Endothelial cell of umbilical vein (primary cell): ENCODE measurements at regions not wholly inside any gene's neighbourhood (a gene's known extent, or its start where the extent isn't known, plus 50 kb on each side); places are given as distances from the start of the nearest gene placed in this dataset.

Experiments used
- BruUV-seq: library from RNA; stranded (reverse); fragments of 400-500 nt; replicated peaks from 2 replicates; lab custom pipeline; 2021; lab: Mats Ljungman, UMichigan
- CTCF ChIA-PET: fragments of 300-600, 350-600 bp; sonication (Branson Sonifier 250); formaldehyde crosslinking; loops from one replicate; lab custom pipeline; 2021; ENCODE audit warnings: antibody characterized with exemption, inconsistent platforms; lab: Charles Lee
- POLR2A ChIA-PET: fragments of 300-600, 350-600 bp; sonication (Branson Sonifier 250); formaldehyde crosslinking; loops from one replicate; lab custom pipeline; 2021; ENCODE audit warnings: antibody characterized with exemption, inconsistent platforms; lab: Charles Lee
- DNase-seq: peaks from one replicate; pipeline ENCODE4 v3.0.0-alpha.2; 2011; ENCODE audit warnings: low read depth, low spot score
- FAIRE-seq: peaks from 2 replicates; lab custom pipeline; 2011; peaks lifted over from hg19 to GRCh38; lab: Jason Lieb, UNC
- H2AFZ ChIP-seq: 2 replicates; pipeline ENCODE4 v1.6.0; 2012; ENCODE audit warnings: low read depth, low read length, control low read depth, inconsistent platforms
- H3K27ac ChIP-seq: 2 replicates; pipeline ENCODE4 v1.5.1; 2011; ENCODE audit warnings: low read depth, mild to moderate bottlenecking, control low read depth, low read length, moderate library complexity; ENCODE audit not compliant: insufficient read depth
- H3K27me3 ChIP-seq, 2 experiments: 2 replicates each; pipeline versions ENCODE4 v1.6.0 to v1.6.1; 2011; ENCODE audit warnings: low read length in 2 of 2, mixed read lengths in 1 of 2; ENCODE audit not compliant: control insufficient read depth in 2 of 2, insufficient read depth in 2 of 2
- H3K36me3 ChIP-seq, 2 experiments: 2 replicates in 1 of 2; 3 replicates in 1 of 2; pipeline ENCODE4 v1.5.1; 2011; ENCODE audit warnings: low read length in 2 of 2, mild to moderate bottlenecking in 1 of 2, moderate library complexity in 1 of 2; ENCODE audit not compliant: control insufficient read depth in 2 of 2, insufficient read depth in 2 of 2; ENCODE audit errors: extremely low read depth in 1 of 2
- H3K4me1 ChIP-seq: 3 replicates; pipeline ENCODE4 v1.5.1; 2011; ENCODE audit warnings: mild to moderate bottlenecking, low read length; ENCODE audit not compliant: control insufficient read depth, insufficient read depth; ENCODE audit errors: extremely low read depth
- H3K4me2 ChIP-seq: 2 replicates; pipeline ENCODE4 v1.6.1; 2011; ENCODE audit warnings: low read length, control low read depth, mixed read lengths; ENCODE audit not compliant: insufficient read depth
- H3K4me3 ChIP-seq, 3 experiments: fragments of 200-600 bp in 1 of 3; sonication (generic), shearing (Covaris generic) in 1 of 3; replicated peaks in 1 of 3; 2 replicates each; pipeline ENCODE4 v1.5.1; 2011 to 2016; ENCODE audit warnings: control low read depth in 3 of 3, low read length in 3 of 3, mild to moderate bottlenecking in 2 of 3, inconsistent platforms in 1 of 3, low read depth in 1 of 3, moderate library complexity in 1 of 3; ENCODE audit not compliant: insufficient read depth in 1 of 3
- H3K79me2 ChIP-seq: 2 replicates; pipeline ENCODE4 v1.6.0; 2012; ENCODE audit warnings: low read length, inconsistent platforms; ENCODE audit not compliant: control insufficient read depth, insufficient read depth
- H3K9ac ChIP-seq: replicated peaks from 2 replicates; pipeline ENCODE3; 2011; ENCODE audit warnings: low read length, control low read depth; ENCODE audit not compliant: insufficient read depth; ENCODE audit errors: extremely low read depth
- H3K9me1 ChIP-seq: replicated peaks from 3 replicates; pipeline ENCODE4 v1.6.0; 2011; ENCODE audit warnings: mild to moderate bottlenecking, low read length; ENCODE audit not compliant: control insufficient read depth, insufficient read depth; ENCODE audit errors: extremely low read depth
- H3K9me3 ChIP-seq: replicated peaks from 2 replicates; pipeline ENCODE4 v1.5.1; 2012; ENCODE audit warnings: low read length, inconsistent platforms; ENCODE audit not compliant: control insufficient read depth, insufficient read depth
- H4K20me1 ChIP-seq: replicated peaks from 2 replicates; pipeline ENCODE3; 2011; ENCODE audit warnings: mild to moderate bottlenecking, low read length; ENCODE audit not compliant: control insufficient read depth, insufficient read depth; ENCODE audit errors: extremely low read depth
- EZH2 ChIP-seq: IDR thresholded peaks from 2 replicates; pipeline ENCODE4 v1.6.1; 2012; ENCODE audit warnings: borderline replicate concordance, low read depth, mild to moderate bottlenecking, moderate library complexity, low read length, inconsistent platforms; ENCODE audit not compliant: severe bottlenecking
- FOS ChIP-seq: IDR thresholded peaks from 2 replicates; pipeline ENCODE4 v1.6.1; 2011; ENCODE audit warnings: mild to moderate bottlenecking, low read length, moderate library complexity, borderline replicate concordance; ENCODE audit not compliant: insufficient read depth
- GATA2 ChIP-seq: IDR thresholded peaks from 2 replicates; pipeline ENCODE4 v1.7.0; 2011; ENCODE audit warnings: low read depth, mild to moderate bottlenecking, moderate library complexity, mixed read lengths, low read length; ENCODE audit not compliant: insufficient read length, insufficient read depth
- JUN ChIP-seq: IDR thresholded peaks from 2 replicates; pipeline ENCODE4 v1.6.1; 2011; ENCODE audit warnings: borderline replicate concordance, low read depth; ENCODE audit not compliant: insufficient read length, insufficient read depth
- MYC ChIP-seq: IDR thresholded peaks from one replicate; pipeline ENCODE4 v1.6.1; 2011; ENCODE audit warnings: mild to moderate bottlenecking, low read depth, low read length
- POLR2A ChIP-seq: IDR thresholded peaks from 2 replicates; pipeline ENCODE4 v1.6.1; 2012; ENCODE audit warnings: low read depth, mild to moderate bottlenecking, control low read depth, low read length
- POLR2AphosphoS5 ChIP-seq: IDR thresholded peaks from 2 replicates; pipeline ENCODE4 v1.6.1; 2012; ENCODE audit warnings: low read depth, mild to moderate bottlenecking, control low read depth, low read length, moderate library complexity; ENCODE audit not compliant: insufficient read depth
- dilution Hi-C: fragments of 300-500 bp; cut with MboI; formaldehyde crosslinking; loops from one replicate; pipeline ENCODE4 v1.15.0; 2019; ENCODE audit warnings: low sequenced_read_pairs; ENCODE audit not compliant: extremely low pct_ligation_motif_present
- intact Hi-C: fragments of 100-400 bp; cut with micrococcal nuclease; formaldehyde crosslinking; loops from one replicate; pipeline ENCODE4 v1.10.0; 2022
- TF ChIP-seq, protein P1 (sequence below), 2 donors: IDR thresholded peaks; 1 replicate in 1 of 2; 2 replicates in 1 of 2; pipeline ENCODE4 v1.5.1; 2011; ENCODE audit warnings: low read length in 2 of 2, mild to moderate bottlenecking in 2 of 2, moderate library complexity in 2 of 2, control low read depth in 1 of 2, inconsistent platforms in 1 of 2, low read depth in 1 of 2; ENCODE audit not compliant: insufficient read depth in 1 of 2; ENCODE audit errors: extremely low read depth in 1 of 2

GRCh38 chr3:46080969-46081345 is 53.7 kb upstream of the XCR1 start:
- dilution Hi-C loops (no loop called here), intact Hi-C loops (no loop called here)
- no TSS peak for BruUV-seq
- H3K79me2 ChIP-seq: no peaks in the 10 kb centered on the region
- no peak overlapping the region for H3K27ac ChIP-seq
- H3K27me3 ChIP-seq: peaks cover 9 to 17% of the 10 kb centered on the region in 2 experiments
- no peaks in the 10 kb centered on the region for H4K20me1 ChIP-seq
- H3K9me3 ChIP-seq: no peaks in the 10 kb centered on the region
- no peak overlapping the region for H2AFZ ChIP-seq
- TF ChIP-seq GATA2 (no peak), POLR2AphosphoS5 (no peak), EZH2 (no peak), JUN (no peak), MYC (no peak), FOS (no peak), POLR2A (no peak)
- TF ChIP-seq, protein P1, sequence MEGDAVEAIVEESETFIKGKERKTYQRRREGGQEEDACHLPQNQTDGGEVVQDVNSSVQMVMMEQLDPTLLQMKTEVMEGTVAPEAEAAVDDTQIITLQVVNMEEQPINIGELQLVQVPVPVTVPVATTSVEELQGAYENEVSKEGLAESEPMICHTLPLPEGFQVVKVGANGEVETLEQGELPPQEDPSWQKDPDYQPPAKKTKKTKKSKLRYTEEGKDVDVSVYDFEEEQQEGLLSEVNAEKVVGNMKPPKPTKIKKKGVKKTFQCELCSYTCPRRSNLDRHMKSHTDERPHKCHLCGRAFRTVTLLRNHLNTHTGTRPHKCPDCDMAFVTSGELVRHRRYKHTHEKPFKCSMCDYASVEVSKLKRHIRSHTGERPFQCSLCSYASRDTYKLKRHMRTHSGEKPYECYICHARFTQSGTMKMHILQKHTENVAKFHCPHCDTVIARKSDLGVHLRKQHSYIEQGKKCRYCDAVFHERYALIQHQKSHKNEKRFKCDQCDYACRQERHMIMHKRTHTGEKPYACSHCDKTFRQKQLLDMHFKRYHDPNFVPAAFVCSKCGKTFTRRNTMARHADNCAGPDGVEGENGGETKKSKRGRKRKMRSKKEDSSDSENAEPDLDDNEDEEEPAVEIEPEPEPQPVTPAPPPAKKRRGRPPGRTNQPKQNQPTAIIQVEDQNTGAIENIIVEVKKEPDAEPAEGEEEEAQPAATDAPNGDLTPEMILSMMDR (IDR thresholded peaks at IDR 0.05; ENCODE audit: extremely low read depth in 1 of 2, insufficient read depth in 1 of 2, low read depth in 1 of 2, low read length in 2 of 2): no peak
- ChIA-PET CTCF (interaction anchor here (2.0 to 7.0 kb wide), 4 partner anchors 115 to 346 kb away, joined by 6 to 212 read pairs (median 10); no protein-coding TSS in a partner anchor), POLR2A (no interaction called here)
- FAIRE-seq: no peak
- H3K9me1 ChIP-seq: no peaks in the 10 kb centered on the region
- H3K4me1 ChIP-seq: no peaks in the 10 kb centered on the region
- H3K4me2 ChIP-seq: no peak overlapping the region
- no peak for DNase-seq
- H3K36me3 ChIP-seq: no peaks in the 10 kb centered on the region
- H3K9ac ChIP-seq: no peak overlapping the region
- no peak overlapping the region for H3K4me3 ChIP-seq
